SU-DHL-6 (cell line): ENCODE measurements at regions not wholly inside any gene's neighbourhood (a gene's known extent, or its start where the extent isn't known, plus 50 kb on each side); places are given as distances from the start of the nearest gene placed in this dataset.
"Not testable (repeated sequence)": the region's sequence is repeated elsewhere in the genome, so short reads cannot be mapped to it uniquely, and the experiment has no call there.

Experiments used
- CTCF ChIP-seq: fragments of 200-600 bp; sonication (generic); IDR thresholded peaks from one replicate; pipeline ENCODE4 v1.5.1; 2017; ENCODE audit warnings: antibody characterized with exemption, mild to moderate bottlenecking, low read length, moderate library complexity; ENCODE audit not compliant: insufficient read depth, poor library complexity, severe bottlenecking
- EZH2phosphoT487 ChIP-seq: fragments of 200-600 bp; sonication (generic), shearing (Covaris generic); conservative IDR thresholded peaks from 2 replicates; pipeline ENCODE4 v1.6.1; 2018; ENCODE audit warnings: mild to moderate bottlenecking, antibody characterized with exemption, low read length, moderate library complexity, mixed read lengths

DNA sequence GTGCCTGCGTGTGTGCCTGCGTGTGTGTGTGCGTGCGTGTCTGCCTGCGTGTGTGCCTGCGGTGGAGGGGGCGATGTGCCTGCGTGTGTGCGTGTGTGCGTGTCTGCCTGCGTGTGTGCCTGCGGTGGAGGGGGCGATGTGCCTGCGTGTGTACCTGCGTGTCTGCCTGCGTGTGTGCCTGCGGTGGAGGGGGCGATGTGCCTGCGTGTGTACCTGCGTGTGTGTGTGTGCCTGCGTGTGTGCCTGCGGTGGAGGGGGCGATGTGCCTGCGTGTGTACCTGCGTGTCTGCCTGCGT, 116.7 kb upstream of the ZNF516 start:
- not testable (repeated sequence) for TF ChIP-seq CTCF, EZH2phosphoT487
